Suprapubic skin (tissue), 3 donors: ENCODE measurements at regions not wholly inside any gene's neighbourhood (a gene's known extent, or its start where the extent isn't known, plus 50 kb on each side); places are given as distances from the start of the nearest gene placed in this dataset.

Source experiments
- CTCF ChIP-seq, 2 donors: fragments of 200-600 bp in 1 of 2; fragments of 450-650 bp in 1 of 2; sonication (generic) in 1 of 2; IDR thresholded peaks; one replicate each; pipeline ENCODE4 v1.5.1; 2016 to 2019; ENCODE audit warnings: antibody characterized with exemption in 2 of 2, mild to moderate bottlenecking in 1 of 2, moderate library complexity in 1 of 2
- POLR2A ChIP-seq, 2 donors: fragments of 450-650 bp; IDR thresholded peaks; one replicate each; pipeline ENCODE4 v1.6.1; 2017; ENCODE audit warnings: antibody characterized with exemption in 2 of 2, mild to moderate bottlenecking in 2 of 2, moderate library complexity in 2 of 2

DNA sequence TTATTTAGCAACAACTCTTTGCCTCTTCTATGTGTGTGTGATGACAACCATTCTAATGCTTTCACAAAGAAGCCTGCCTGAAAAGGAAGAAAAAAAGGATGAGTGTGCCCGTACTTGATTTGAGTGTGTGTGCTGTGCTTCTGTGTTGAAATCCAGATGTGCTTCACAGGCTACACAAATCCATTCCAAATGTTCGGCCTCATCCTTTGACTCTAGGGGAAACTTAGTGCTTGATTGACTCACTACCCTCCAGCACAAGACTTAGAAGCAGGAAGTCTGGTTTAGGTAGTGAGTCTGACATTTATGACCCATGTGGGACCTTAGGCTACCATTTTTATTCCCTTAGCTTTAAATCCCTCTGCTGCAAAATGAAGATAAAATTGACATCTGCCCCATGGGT, 108.8 kb upstream of the PLAAT1 start:
- no peak for TF ChIP-seq CTCF (IDR thresholded peaks at IDR 0.05)
- TF ChIP-seq POLR2A (IDR thresholded peaks at IDR 0.05) = no peak
